ENCODE measurements at regions not wholly inside any gene's neighbourhood (a gene's known extent, or its start where the extent isn't known, plus 50 kb on each side); places are given as distances from the start of the nearest gene placed in this dataset.

GRCh38 chr2:39949131-39949530 is 170.1 kb upstream of the THUMPD2 start:
- peaks cover 65% of the 10 kb centered on the region for H3K4me1 Mint-ChIP-seq (ENCODE audit: low read depth)
- TF ChIP-seq CTCF (IDR thresholded peaks at IDR 0.05) = no peak

GRCh38 chr2:39948016-39948719 is 169.1 kb upstream of the THUMPD2 start:
- no peaks in the 10 kb centered on the region for H3K27me3 Mint-ChIP-seq (ENCODE audit: insufficient read depth)
- H3K36me3 Mint-ChIP-seq (ENCODE audit: low read depth) = peaks cover 13% of the 10 kb centered on the region; the same call in 1 of the 2 replicates
- DNase-seq = peak; percentile 61
- peak overlapping the region; percentile 78 for H3K27ac Mint-ChIP-seq
- TF ChIP-seq CTCF (IDR thresholded peaks at IDR 0.05) = no peak
- peaks cover 60% of the 10 kb centered on the region for H3K4me1 Mint-ChIP-seq (ENCODE audit: low read depth)
- peak overlapping the region; percentile 4; the same call in 1 of the 2 replicates for H3K4me3 Mint-ChIP-seq
- peaks cover 6% of the 10 kb centered on the region; the same call in 1 of the 2 replicates for H3K9me3 Mint-ChIP-seq

More at GRCh38 chr2:39949131-39949530, 170.1 kb upstream of the THUMPD2 start:
- Mint-ChIP-seq H3K4me3 (no peak overlapping the region), H3K27me3 (ENCODE audit: insufficient read depth) (no peaks in the 10 kb centered on the region), H3K27ac (peak overlapping the region; percentile 78), H3K9me3 (peaks cover 5% of the 10 kb centered on the region; the same call in 1 of the 2 replicates), H3K36me3 (ENCODE audit: low read depth) (peaks cover 13% of the 10 kb centered on the region; the same call in 1 of the 2 replicates)
- no peak for DNase-seq

GRCh38 chr2:39947294-39948015 is 168.4 kb upstream of the THUMPD2 start:
- Mint-ChIP-seq H3K9me3 (peaks cover 8% of the 10 kb centered on the region), H3K27ac (peak overlapping the region; percentile 78), H3K27me3 (ENCODE audit: insufficient read depth) (no peaks in the 10 kb centered on the region), H3K36me3 (ENCODE audit: low read depth) (peaks cover 15% of the 10 kb centered on the region), H3K4me3 (no peak overlapping the region), H3K4me1 (ENCODE audit: low read depth) (peaks cover 65% of the 10 kb centered on the region)
- no peak for TF ChIP-seq CTCF (IDR thresholded peaks at IDR 0.05)
- DNase-seq = no peak

GRCh38 chr2:39942950-39943349 is 163.9 kb upstream of the THUMPD2 start:
- H3K27ac Mint-ChIP-seq = peak overlapping the region; percentile 32; the same call in 1 of the 2 replicates
- peak; percentile 38 for DNase-seq

More at GRCh38 chr2:39942950-39943349, 163.9 kb upstream of the THUMPD2 start:
- H3K9me3 Mint-ChIP-seq = peaks cover 29% of the 10 kb centered on the region
- H3K36me3 Mint-ChIP-seq (ENCODE audit: low read depth) = peaks cover 36% of the 10 kb centered on the region
- no peak overlapping the region for H3K4me3 Mint-ChIP-seq
- H3K4me1 Mint-ChIP-seq (ENCODE audit: low read depth) = peaks cover 74% of the 10 kb centered on the region
- no peak for TF ChIP-seq CTCF (IDR thresholded peaks at IDR 0.05)
- no peaks in the 10 kb centered on the region for H3K27me3 Mint-ChIP-seq (ENCODE audit: insufficient read depth)
